Naive thymus-derived CD8-positive, alpha-beta T cell (primary cell): ENCODE measurements at regions not wholly inside any gene's neighbourhood (a gene's known extent, or its start where the extent isn't known, plus 50 kb on each side); places are given as distances from the start of the nearest gene placed in this dataset.

ENCODE experiments used
- ATAC-seq, 2 donors: fragments of 150-1000 bp; cut with Tn5 transposase in 1 of 2; sonication (Bioruptor Pico), chemical (Tn5 transposase) in 1 of 2; 1 replicate in 1 of 2; 2 replicates in 1 of 2; pipeline ENCODE4 v1.10.0; 2021; ENCODE audit warnings: mild to moderate bottlenecking in 2 of 2, moderate library complexity in 2 of 2
- POLR2A ChIA-PET: fragments of 350-600 bp; sonication (Branson Sonifier 250); formaldehyde crosslinking; loops from one replicate; lab custom pipeline; 2021; ENCODE audit warnings: antibody characterized with exemption; lab: Charles Lee
- DNase-seq, 10 donors: peaks; one replicate each; pipeline versions ENCODE4 v3.0.0 to v3.0.0-alpha.2; 2020 to 2022
- H3K27ac Mint-ChIP-seq, 10 donors: one replicate each; pipeline ENCODE4 v1.8.0; 2020 to 2022; ENCODE audit warnings: mild to moderate bottlenecking in 10 of 10, mixed read lengths in 10 of 10, moderate library complexity in 4 of 10, inconsistent platforms in 1 of 10
- H3K27me3 Mint-ChIP-seq, 5 donors: one replicate each; pipeline ENCODE4 v1.8.0; 2021 to 2022; ENCODE audit warnings: mixed read lengths in 5 of 5
- H3K36me3 Mint-ChIP-seq, 3 donors: one replicate each; pipeline ENCODE4 v1.8.0; 2020 to 2022; ENCODE audit warnings: mixed read lengths in 3 of 3, mild to moderate bottlenecking in 2 of 3, inconsistent platforms in 1 of 3
- H3K4me1 Mint-ChIP-seq, 4 donors: one replicate each; pipeline ENCODE4 v1.8.0; 2021 to 2022; ENCODE audit warnings: mixed read lengths in 4 of 4
- H3K4me3 Mint-ChIP-seq, 10 donors: one replicate each; pipeline ENCODE4 v1.8.0; 2020 to 2022; ENCODE audit warnings: mild to moderate bottlenecking in 10 of 10, mixed read lengths in 10 of 10, moderate library complexity in 6 of 10, inconsistent platforms in 1 of 10
- H3K9me3 Mint-ChIP-seq, 9 donors: one replicate each; pipeline ENCODE4 v1.8.0; 2020 to 2022; ENCODE audit warnings: mixed read lengths in 9 of 9, mild to moderate bottlenecking in 3 of 9, inconsistent platforms in 1 of 9, moderate library complexity in 1 of 9

- Mint-ChIP-seq H3K9me3 (peaks cover 0 to 40% (median 11%) of the 10 kb centered on the region in 9 donors), H3K36me3 (no peaks in the 10 kb centered on the region), H3K27ac (no peak overlapping the region), H3K27me3 (no peaks in the 10 kb centered on the region), H3K4me3 (no peak overlapping the region), H3K4me1 (no peaks in the 10 kb centered on the region)
- DNase-seq: no peak
- POLR2A ChIA-PET: no interaction called here
- ATAC-seq: no peak
These were observed 702.1 kb downstream of the NOVA1 start for GRCh38 chr14:25895740-25896139.

- POLR2A ChIA-PET: no interaction called here
- peaks cover 0 to 21% (median 10%) of the 10 kb centered on the region in 9 donors for H3K9me3 Mint-ChIP-seq
- peak overlapping the region in 1 of 10 donors; percentile 49 for H3K27ac Mint-ChIP-seq
- ATAC-seq: no peak
- DNase-seq: no peak
- no peaks in the 10 kb centered on the region for H3K4me1 Mint-ChIP-seq
- no peaks in the 10 kb centered on the region for H3K36me3 Mint-ChIP-seq
- H3K4me3 Mint-ChIP-seq: no peak overlapping the region
- H3K27me3 Mint-ChIP-seq: no peaks in the 10 kb centered on the region
These were observed 710.5 kb downstream of the NOVA1 start for GRCh38 chr14:25887251-25887878.

- no peak for ATAC-seq
- Mint-ChIP-seq H3K4me1 (peaks cover 0 to 2% (median 0%) of the 10 kb centered on the region in 4 donors), H3K27ac (no peak overlapping the region)
These were observed 713.2 kb downstream of the NOVA1 start for GRCh38 chr14:25884657-25885056.

GRCh38 chr14:25882899-25883298, 714.9 kb downstream of the NOVA1 start:
- H3K27me3 Mint-ChIP-seq: no peaks in the 10 kb centered on the region
- H3K27ac Mint-ChIP-seq: no peak overlapping the region
- peaks cover 0 to 5% (median 0%) of the 10 kb centered on the region in 3 donors for H3K36me3 Mint-ChIP-seq
- no peak overlapping the region for H3K4me3 Mint-ChIP-seq
- POLR2A ChIA-PET: no interaction called here
- H3K4me1 Mint-ChIP-seq: peaks cover 0 to 2% (median 0%) of the 10 kb centered on the region in 4 donors
- ATAC-seq (no peak), DNase-seq (no peak)
- H3K9me3 Mint-ChIP-seq: peaks cover 0 to 18% (median 9%) of the 10 kb centered on the region in 9 donors

More at GRCh38 chr14:25884657-25885056, 713.2 kb downstream of the NOVA1 start:
- POLR2A ChIA-PET: no interaction called here
- peaks cover 0 to 18% (median 10%) of the 10 kb centered on the region in 9 donors for H3K9me3 Mint-ChIP-seq
- no peaks in the 10 kb centered on the region for H3K27me3 Mint-ChIP-seq
- H3K36me3 Mint-ChIP-seq: peaks cover 0 to 5% (median 0%) of the 10 kb centered on the region in 3 donors
- DNase-seq: no peak
- H3K4me3 Mint-ChIP-seq: no peak overlapping the region

GRCh38 chr14:25875475-25875874, 722.4 kb downstream of the NOVA1 start:
- Mint-ChIP-seq H3K4me1 (peaks cover 0 to 3% (median 0%) of the 10 kb centered on the region in 4 donors), H3K4me3 (no peak overlapping the region), H3K9me3 (peaks cover 0 to 12% (median 5%) of the 10 kb centered on the region in 9 donors), H3K27ac (no peak overlapping the region), H3K27me3 (no peaks in the 10 kb centered on the region), H3K36me3 (peaks cover 0 to 3% (median 0%) of the 10 kb centered on the region in 3 donors)
- ATAC-seq (no peak), DNase-seq (no peak)
- POLR2A ChIA-PET: no interaction called here

- ATAC-seq (no peak), DNase-seq (no peak)
- Mint-ChIP-seq H3K36me3 (no peaks in the 10 kb centered on the region), H3K9me3 (peaks cover 3 to 24% (median 7%) of the 10 kb centered on the region in 9 donors), H3K27ac (no peak overlapping the region), H3K4me3 (no peak overlapping the region), H3K27me3 (no peaks in the 10 kb centered on the region), H3K4me1 (peaks cover 0 to 3% (median 0%) of the 10 kb centered on the region in 4 donors)
- POLR2A ChIA-PET: no interaction called here
These were observed 728.0 kb downstream of the NOVA1 start for GRCh38 chr14:25869854-25870253.

- H3K27me3 Mint-ChIP-seq: no peaks in the 10 kb centered on the region
- peaks cover 0 to 1% (median 0%) of the 10 kb centered on the region in 3 donors for H3K36me3 Mint-ChIP-seq
- peaks cover 0 to 3% (median 0%) of the 10 kb centered on the region in 4 donors for H3K4me1 Mint-ChIP-seq
- DNase-seq: no peak
- no peak overlapping the region for H3K4me3 Mint-ChIP-seq
- POLR2A ChIA-PET: no interaction called here
- ATAC-seq: no peak
- no peak overlapping the region for H3K27ac Mint-ChIP-seq
- peaks cover 3 to 34% (median 8%) of the 10 kb centered on the region in 9 donors for H3K9me3 Mint-ChIP-seq
These were observed 729.1 kb downstream of the NOVA1 start for GRCh38 chr14:25868521-25869314.

GRCh38 chr14:25861406-25861805, 736.4 kb downstream of the NOVA1 start:
- DNase-seq (no peak), ATAC-seq (no peak)
- peaks cover 0 to 1% (median 0%) of the 10 kb centered on the region in 3 donors for H3K36me3 Mint-ChIP-seq
- H3K9me3 Mint-ChIP-seq: peaks cover 0 to 12% (median 3%) of the 10 kb centered on the region in 9 donors
- POLR2A ChIA-PET: no interaction called here
- no peaks in the 10 kb centered on the region for H3K27me3 Mint-ChIP-seq
- no peak overlapping the region for H3K4me3 Mint-ChIP-seq
- H3K27ac Mint-ChIP-seq: no peak overlapping the region
- H3K4me1 Mint-ChIP-seq: no peaks in the 10 kb centered on the region

GRCh38 chr14:25848601-25849000, 749.2 kb downstream of the NOVA1 start:
- Mint-ChIP-seq H3K4me1 (peaks cover 0 to 2% (median 0%) of the 10 kb centered on the region in 4 donors), H3K27me3 (no peaks in the 10 kb centered on the region), H3K36me3 (no peaks in the 10 kb centered on the region), H3K27ac (no peak overlapping the region), H3K4me3 (no peak overlapping the region), H3K9me3 (peaks cover 0 to 11% (median 3%) of the 10 kb centered on the region in 9 donors)
- no peak for ATAC-seq
- POLR2A ChIA-PET: no interaction called here
- no peak for DNase-seq

GRCh38 chr14:25846246-25846645, 751.6 kb downstream of the NOVA1 start:
- Mint-ChIP-seq H3K27me3 (no peaks in the 10 kb centered on the region), H3K36me3 (no peaks in the 10 kb centered on the region), H3K9me3 (peaks cover 0 to 9% (median 2%) of the 10 kb centered on the region in 9 donors), H3K27ac (no peak overlapping the region), H3K4me3 (no peak overlapping the region), H3K4me1 (peaks cover 0 to 2% (median 0%) of the 10 kb centered on the region in 4 donors)
- ATAC-seq (no peak), DNase-seq (no peak)
- POLR2A ChIA-PET: no interaction called here

GRCh38 chr14:25843481-25844470, 754.1 kb downstream of the NOVA1 start:
- H3K36me3 Mint-ChIP-seq: no peaks in the 10 kb centered on the region
- H3K9me3 Mint-ChIP-seq: peaks cover 0 to 10% (median 2%) of the 10 kb centered on the region in 9 donors
- peaks cover 0 to 2% (median 0%) of the 10 kb centered on the region in 5 donors for H3K27me3 Mint-ChIP-seq
- no peaks in the 10 kb centered on the region for H3K4me1 Mint-ChIP-seq
- no peak overlapping the region for H3K27ac Mint-ChIP-seq
- no peak for ATAC-seq
- POLR2A ChIA-PET: no interaction called here
- no peak for DNase-seq
- H3K4me3 Mint-ChIP-seq: no peak overlapping the region

GRCh38 chr14:25841226-25841625, 756.6 kb downstream of the NOVA1 start:
- Mint-ChIP-seq H3K4me1 (no peaks in the 10 kb centered on the region), H3K36me3 (no peaks in the 10 kb centered on the region), H3K27ac (no peak overlapping the region), H3K27me3 (peaks cover 0 to 2% (median 0%) of the 10 kb centered on the region in 5 donors), H3K4me3 (no peak overlapping the region), H3K9me3 (peaks cover 0 to 10% (median 4%) of the 10 kb centered on the region in 9 donors)
- DNase-seq (no peak), ATAC-seq (no peak)
- POLR2A ChIA-PET: no interaction called here
